Retinal pigment epithelial cell (primary cell): ENCODE measurements at regions not wholly inside any gene's neighbourhood (a gene's known extent, or its start where the extent isn't known, plus 50 kb on each side); places are given as distances from the start of the nearest gene placed in this dataset.

Experiments used
- DNase-seq: peaks from one replicate; pipeline ENCODE4 v3.0.0-alpha.2; 2010; ENCODE audit warnings: low read depth
- H3K4me3 ChIP-seq: 2 replicates; pipeline ENCODE4 v1.5.1; 2011; ENCODE audit warnings: mild to moderate bottlenecking, low read length, control low read depth, moderate library complexity
- CTCF ChIP-seq: conservative IDR thresholded peaks from 2 replicates; pipeline ENCODE4 v1.5.1; 2011; ENCODE audit warnings: low read depth, low read length, control low read depth, inconsistent platforms

GRCh38 chr1:30475201-30475600 is 248.2 kb downstream of the MATN1 start:
- H3K4me3 ChIP-seq, result no peak overlapping the region
- TF ChIP-seq CTCF, result no peak
- DNase-seq, result no peak

GRCh38 chr1:30474818-30475200 is 248.6 kb downstream of the MATN1 start:
- H3K4me3 ChIP-seq, result no peak overlapping the region
- no peak for TF ChIP-seq CTCF
- no peak for DNase-seq

GRCh38 chr1:30473922-30474817 is 249.2 kb downstream of the MATN1 start:
- no peak for DNase-seq
- no peak overlapping the region for H3K4me3 ChIP-seq
- no peak for TF ChIP-seq CTCF

DNA sequence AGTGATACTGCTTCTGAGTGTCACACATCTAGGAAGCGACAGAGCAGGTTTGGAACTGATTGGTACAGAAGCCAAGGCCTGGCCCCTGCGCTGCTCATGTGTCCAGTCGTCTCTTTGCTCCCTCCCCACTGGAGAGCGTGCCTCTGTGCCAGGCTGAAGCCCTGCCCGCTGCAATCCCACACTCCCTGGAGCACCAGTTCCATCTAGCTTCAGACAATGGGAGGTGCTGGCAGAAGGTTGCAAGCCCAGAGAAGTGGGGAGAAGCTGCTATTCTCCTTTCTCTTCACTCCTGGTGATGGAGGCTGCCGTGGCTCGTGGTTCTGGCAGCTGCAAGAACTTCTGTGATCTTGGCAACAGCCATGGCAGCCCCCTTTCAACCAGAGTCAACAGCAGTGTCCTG is 250.9 kb downstream of the MATN1 start:
- no peak for TF ChIP-seq CTCF
- no peak overlapping the region for H3K4me3 ChIP-seq
- no peak for DNase-seq

- no peak for DNase-seq
- H3K4me3 ChIP-seq, result no peak overlapping the region
- no peak for TF ChIP-seq CTCF
Observed at GRCh38 chr1:30472009-30472408, 251.4 kb downstream of the MATN1 start.

DNA sequence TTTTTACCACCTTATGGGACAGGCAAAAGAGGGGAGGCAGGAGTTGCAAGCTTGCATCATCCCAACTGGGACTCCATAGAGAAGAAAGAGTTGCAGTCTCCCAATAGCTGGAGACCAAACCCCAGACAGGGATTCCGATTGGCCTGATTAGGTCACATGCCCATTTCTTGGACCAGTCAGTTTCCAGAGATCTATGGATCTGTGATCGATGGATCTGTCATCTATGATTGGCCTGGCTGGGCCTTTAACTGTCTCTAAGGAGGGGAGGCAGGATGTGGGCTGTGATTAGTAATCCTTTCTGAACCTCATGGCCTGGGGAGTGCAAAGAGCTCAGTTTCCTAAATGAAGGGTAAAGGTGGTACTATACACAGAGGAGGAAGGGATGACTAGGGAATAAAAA is 252.1 kb downstream of the MATN1 start:
- H3K4me3 ChIP-seq, result no peak overlapping the region
- TF ChIP-seq CTCF, result no peak
- DNase-seq, result no peak

- no peak overlapping the region for H3K4me3 ChIP-seq
- DNase-seq, result no peak
- TF ChIP-seq CTCF, result no peak
Observed at GRCh38 chr1:30469426-30469825, 254.0 kb downstream of the MATN1 start.
